ENCODE measurements at regions not wholly inside any gene's neighbourhood (a gene's known extent, or its start where the extent isn't known, plus 50 kb on each side); places are given as distances from the start of the nearest gene placed in this dataset.

DNA sequence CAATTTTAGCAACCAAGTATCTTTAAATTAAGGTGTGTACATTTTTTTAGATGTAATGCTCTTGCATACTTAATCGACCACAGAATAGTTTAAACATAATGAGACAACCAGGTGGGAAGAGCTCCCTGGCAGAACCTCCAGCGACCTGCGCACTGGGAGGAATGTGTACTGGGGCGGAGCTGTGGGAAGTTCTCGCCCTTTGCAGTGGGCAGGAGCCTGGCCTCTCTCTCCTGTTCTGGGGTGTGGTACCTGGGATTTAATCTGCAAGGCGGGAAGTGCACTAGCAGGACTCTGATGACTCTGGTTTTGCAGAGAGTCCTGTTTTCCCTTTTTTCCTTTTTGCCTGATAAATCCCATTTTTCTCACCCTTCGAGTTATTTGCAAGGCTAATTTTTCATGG lies 150.7 kb downstream of the SLC28A3 start:
- Histone ChIP-seq H3K27ac (ENCODE audit: low read length) (no peak overlapping the region), H3K27me3 (ENCODE audit: control insufficient read depth, insufficient read depth, low read length) (no peaks in the 10 kb centered on the region), H3K9me3 (ENCODE audit: control insufficient read depth, low read depth, low read length) (no peaks in the 10 kb centered on the region), H3K4me3 (ENCODE audit: low read length) (no peak overlapping the region), H3K9ac (ENCODE audit: low read length) (no peak overlapping the region), H3K36me3 (ENCODE audit: control insufficient read depth, low read depth, low read length) (no peaks in the 10 kb centered on the region), H3K4me1 (ENCODE audit: control insufficient read depth, low read depth, low read length) (no peaks in the 10 kb centered on the region)

DNA sequence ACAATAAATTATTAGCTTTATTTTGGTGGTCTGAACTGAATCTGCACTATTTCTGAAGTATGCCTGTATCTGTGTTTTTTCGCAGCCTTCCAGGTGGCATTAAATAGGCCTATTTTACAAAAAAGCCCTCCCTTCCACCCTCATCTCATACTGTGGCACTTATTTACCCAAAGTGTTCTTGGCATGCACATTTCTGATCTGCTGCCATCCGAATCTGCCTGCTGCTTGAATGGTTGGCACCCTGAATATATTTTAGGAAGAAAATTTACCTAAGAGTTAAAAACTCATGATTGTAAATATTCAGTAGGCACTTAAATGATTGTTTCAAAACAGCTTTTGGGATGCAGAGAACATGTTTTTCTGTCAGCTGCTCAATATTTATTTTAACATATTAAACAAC lies 150.1 kb downstream of the SLC28A3 start:
- Histone ChIP-seq H3K4me1 (ENCODE audit: control insufficient read depth, low read depth, low read length) (no peaks in the 10 kb centered on the region), H3K36me3 (ENCODE audit: control insufficient read depth, low read depth, low read length) (no peaks in the 10 kb centered on the region), H3K9me3 (ENCODE audit: control insufficient read depth, low read depth, low read length) (no peaks in the 10 kb centered on the region), H3K4me3 (ENCODE audit: low read length) (no peak overlapping the region), H3K9ac (ENCODE audit: low read length) (no peak overlapping the region), H3K27ac (ENCODE audit: low read length) (no peak overlapping the region), H3K27me3 (ENCODE audit: control insufficient read depth, insufficient read depth, low read length) (no peaks in the 10 kb centered on the region)

DNA sequence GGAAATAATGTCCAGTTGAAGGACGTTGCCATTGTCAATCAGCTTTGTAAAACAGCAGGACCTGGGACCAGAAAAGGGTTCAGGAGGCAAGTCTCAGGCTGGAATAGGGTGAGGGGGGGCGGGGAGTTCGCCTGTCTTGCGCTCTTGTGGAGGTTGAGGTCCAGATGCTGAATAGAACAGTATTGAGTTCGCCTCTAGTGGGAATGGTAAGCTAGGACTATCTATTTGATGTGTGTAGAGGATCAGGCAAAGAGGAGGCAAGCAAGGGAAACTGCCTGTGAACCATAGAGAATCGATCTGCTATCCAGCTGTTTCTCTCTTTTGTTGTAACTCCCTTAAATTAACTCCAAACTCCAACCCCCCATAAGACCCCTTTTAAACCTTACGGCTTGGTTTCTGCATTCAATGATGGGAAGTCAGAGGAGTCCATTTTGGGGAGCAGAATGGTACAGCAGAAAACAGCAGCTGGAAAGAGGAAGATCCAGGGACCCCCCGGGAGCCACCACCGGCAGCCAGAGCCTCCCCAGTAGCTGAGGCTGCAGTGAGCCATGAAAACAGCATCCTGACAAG lies 133.7 kb downstream of the SLC28A3 start:
- H3K36me3 ChIP-seq (ENCODE audit: control insufficient read depth, low read depth, low read length) = no peaks in the 10 kb centered on the region
- no peak overlapping the region for H3K27ac ChIP-seq (ENCODE audit: low read length)
- H3K9ac ChIP-seq (ENCODE audit: low read length) = no peak overlapping the region
- H3K4me3 ChIP-seq (ENCODE audit: low read length) = no peak overlapping the region
- no peaks in the 10 kb centered on the region for H3K4me1 ChIP-seq (ENCODE audit: control insufficient read depth, low read depth, low read length)
- H3K9me3 ChIP-seq (ENCODE audit: control insufficient read depth, low read depth, low read length) = no peaks in the 10 kb centered on the region
- no peaks in the 10 kb centered on the region for H3K27me3 ChIP-seq (ENCODE audit: control insufficient read depth, insufficient read depth, low read length)

DNA sequence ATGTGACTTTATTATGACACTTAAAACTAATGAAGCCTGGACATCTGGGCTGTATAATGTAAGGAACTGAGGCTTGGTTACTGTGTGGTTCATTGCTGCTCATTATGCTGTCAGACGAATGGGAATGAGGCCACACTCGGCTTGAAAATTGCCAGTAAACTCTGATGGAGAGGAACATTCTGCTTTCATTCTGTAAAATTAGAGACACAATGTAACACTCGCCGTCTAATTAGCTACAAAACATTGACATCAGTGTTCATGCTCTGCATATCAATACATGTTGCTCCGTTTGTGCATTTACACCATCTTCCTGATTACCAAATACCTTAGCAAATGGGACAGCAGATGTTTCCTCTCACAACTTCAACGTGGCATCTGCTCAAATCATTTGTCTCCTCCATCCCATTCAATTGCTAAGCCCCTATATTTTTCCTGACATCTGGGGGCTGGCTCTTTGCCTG lies 133.0 kb downstream of the SLC28A3 start:
- H3K27ac ChIP-seq (ENCODE audit: low read length) = no peak overlapping the region
- H3K4me1 ChIP-seq (ENCODE audit: control insufficient read depth, low read depth, low read length) = no peaks in the 10 kb centered on the region
- no peaks in the 10 kb centered on the region for H3K36me3 ChIP-seq (ENCODE audit: control insufficient read depth, low read depth, low read length)
- H3K27me3 ChIP-seq (ENCODE audit: control insufficient read depth, insufficient read depth, low read length) = no peaks in the 10 kb centered on the region
- H3K9me3 ChIP-seq (ENCODE audit: control insufficient read depth, low read depth, low read length) = no peaks in the 10 kb centered on the region
- H3K4me3 ChIP-seq (ENCODE audit: low read length) = no peak overlapping the region
- no peak overlapping the region for H3K9ac ChIP-seq (ENCODE audit: low read length)

DNA sequence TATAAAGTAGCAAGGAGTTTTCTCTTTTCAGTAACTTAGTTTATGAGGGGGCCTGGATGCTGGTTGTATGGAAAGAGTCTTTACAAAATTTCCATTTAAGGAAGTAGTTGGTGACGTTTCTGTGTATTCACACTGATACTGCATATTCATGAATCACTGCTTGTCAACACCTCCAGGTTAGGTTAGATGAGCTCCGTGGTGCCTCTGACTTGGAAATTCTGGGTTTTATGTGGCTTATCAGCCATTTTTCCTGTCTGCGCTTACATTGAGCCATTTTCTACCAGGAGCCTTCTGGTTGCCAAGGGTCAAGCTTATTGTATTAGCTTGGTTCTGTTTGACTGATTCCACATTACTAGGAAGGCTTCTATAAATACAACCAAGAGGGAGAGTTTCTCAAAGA lies 128.3 kb downstream of the SLC28A3 start:
- Histone ChIP-seq H3K27ac (ENCODE audit: low read length) (no peak overlapping the region), H3K27me3 (ENCODE audit: control insufficient read depth, insufficient read depth, low read length) (no peaks in the 10 kb centered on the region), H3K36me3 (ENCODE audit: control insufficient read depth, low read depth, low read length) (no peaks in the 10 kb centered on the region), H3K9me3 (ENCODE audit: control insufficient read depth, low read depth, low read length) (no peaks in the 10 kb centered on the region), H3K4me3 (ENCODE audit: low read length) (no peak overlapping the region), H3K9ac (ENCODE audit: low read length) (no peak overlapping the region), H3K4me1 (ENCODE audit: control insufficient read depth, low read depth, low read length) (no peaks in the 10 kb centered on the region)

DNA sequence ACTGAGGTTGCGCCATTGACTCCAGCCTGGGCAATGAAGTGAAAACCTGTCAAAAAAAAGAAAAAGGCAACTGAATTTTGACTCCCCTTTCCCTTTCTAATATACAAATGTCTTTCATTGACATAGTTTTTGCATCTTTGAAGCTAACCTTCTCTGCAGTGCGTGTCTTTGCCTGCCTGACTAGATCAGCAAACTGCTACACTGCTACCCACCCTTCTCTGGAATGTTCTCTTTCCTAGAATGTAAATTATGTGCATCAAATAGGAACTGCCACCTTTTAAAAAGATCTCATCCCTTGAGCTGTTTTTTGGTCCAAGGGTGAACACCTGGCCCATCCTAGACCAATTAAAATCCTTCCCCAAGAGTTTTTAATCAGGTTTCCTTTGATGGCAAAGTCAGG lies 127.6 kb downstream of the SLC28A3 start:
- Histone ChIP-seq H3K9me3 (ENCODE audit: control insufficient read depth, low read depth, low read length) (no peaks in the 10 kb centered on the region), H3K27me3 (ENCODE audit: control insufficient read depth, insufficient read depth, low read length) (no peaks in the 10 kb centered on the region), H3K4me3 (ENCODE audit: low read length) (no peak overlapping the region), H3K27ac (ENCODE audit: low read length) (no peak overlapping the region), H3K36me3 (ENCODE audit: control insufficient read depth, low read depth, low read length) (no peaks in the 10 kb centered on the region), H3K9ac (ENCODE audit: low read length) (no peak overlapping the region), H3K4me1 (ENCODE audit: control insufficient read depth, low read depth, low read length) (no peaks in the 10 kb centered on the region)

DNA sequence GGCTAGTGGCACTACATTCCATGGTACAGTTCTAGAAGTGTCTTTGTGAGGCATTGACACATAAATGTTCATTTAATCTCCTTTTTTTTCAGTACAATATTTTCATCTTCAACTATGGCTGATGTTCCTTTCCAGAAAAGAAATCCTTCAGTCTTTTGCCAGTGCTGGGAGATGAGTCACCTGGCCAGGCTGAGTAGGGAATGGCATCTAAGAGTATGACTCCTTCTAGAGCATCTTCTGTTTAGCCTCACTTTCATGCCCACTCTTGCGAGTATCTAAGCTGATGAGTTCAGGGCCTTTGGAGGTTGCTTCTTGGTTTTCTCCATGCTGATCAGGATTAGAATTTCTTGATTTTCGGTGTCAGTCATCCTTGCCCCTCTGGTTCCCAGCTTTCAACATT lies 124.4 kb downstream of the SLC28A3 start:
- H3K27me3 ChIP-seq (ENCODE audit: control insufficient read depth, insufficient read depth, low read length) = no peaks in the 10 kb centered on the region
- H3K36me3 ChIP-seq (ENCODE audit: control insufficient read depth, low read depth, low read length) = no peaks in the 10 kb centered on the region
- no peaks in the 10 kb centered on the region for H3K4me1 ChIP-seq (ENCODE audit: control insufficient read depth, low read depth, low read length)
- no peaks in the 10 kb centered on the region for H3K9me3 ChIP-seq (ENCODE audit: control insufficient read depth, low read depth, low read length)
- H3K27ac ChIP-seq (ENCODE audit: low read length) = no peak overlapping the region
- no peak overlapping the region for H3K4me3 ChIP-seq (ENCODE audit: low read length)
- no peak overlapping the region for H3K9ac ChIP-seq (ENCODE audit: low read length)

DNA sequence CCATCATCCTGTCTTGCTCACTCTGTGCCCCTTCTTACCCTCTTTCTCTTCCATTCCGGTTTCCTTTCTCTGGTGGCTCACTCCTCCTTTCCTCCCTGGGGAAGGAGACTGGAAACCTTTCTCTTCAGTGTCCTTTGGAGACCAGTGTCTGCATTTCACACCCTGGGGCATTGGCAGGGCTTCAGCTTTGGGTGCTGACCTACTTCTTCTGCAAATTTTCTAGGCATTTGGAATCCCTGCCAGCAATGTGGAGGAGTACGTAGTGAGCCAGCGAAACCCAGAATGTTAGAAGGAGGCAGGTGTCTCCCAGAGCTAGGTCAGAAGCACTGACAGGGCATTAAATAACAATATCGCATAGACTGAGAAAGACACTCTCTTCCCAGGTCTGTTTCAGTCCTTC lies 122.2 kb downstream of the SLC28A3 start:
- Histone ChIP-seq H3K36me3 (ENCODE audit: control insufficient read depth, low read depth, low read length) (no peaks in the 10 kb centered on the region), H3K9me3 (ENCODE audit: control insufficient read depth, low read depth, low read length) (no peaks in the 10 kb centered on the region), H3K4me3 (ENCODE audit: low read length) (no peak overlapping the region), H3K9ac (ENCODE audit: low read length) (no peak overlapping the region), H3K27ac (ENCODE audit: low read length) (no peak overlapping the region), H3K4me1 (ENCODE audit: control insufficient read depth, low read depth, low read length) (no peaks in the 10 kb centered on the region), H3K27me3 (ENCODE audit: control insufficient read depth, insufficient read depth, low read length) (no peaks in the 10 kb centered on the region)

DNA sequence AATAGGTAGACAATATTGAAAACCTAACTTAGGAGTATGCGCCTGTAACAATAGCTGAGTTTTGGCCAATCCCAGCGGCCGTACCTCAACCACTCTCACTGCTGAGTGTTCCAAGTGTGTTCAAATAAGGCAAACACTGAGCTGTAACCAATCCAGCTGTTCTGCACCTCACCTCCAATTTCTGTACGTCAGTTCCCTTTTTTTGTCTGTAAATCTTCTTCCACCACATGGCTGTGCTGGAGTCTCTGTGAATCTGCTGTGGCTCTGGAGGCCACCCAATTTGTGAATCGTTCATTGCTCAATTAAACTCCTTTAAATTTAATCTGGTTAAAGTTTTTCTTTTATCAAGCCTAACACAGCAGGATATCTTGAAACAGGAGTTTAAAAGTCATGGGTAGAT lies 116.3 kb downstream of the SLC28A3 start:
- H3K27me3 ChIP-seq (ENCODE audit: control insufficient read depth, insufficient read depth, low read length) = no peaks in the 10 kb centered on the region
- no peak overlapping the region for H3K27ac ChIP-seq (ENCODE audit: low read length)
- H3K4me1 ChIP-seq (ENCODE audit: control insufficient read depth, low read depth, low read length) = peaks cover 12% of the 10 kb centered on the region
- no peak overlapping the region for H3K9ac ChIP-seq (ENCODE audit: low read length)
- no peak overlapping the region for H3K4me3 ChIP-seq (ENCODE audit: low read length)
- H3K9me3 ChIP-seq (ENCODE audit: control insufficient read depth, low read depth, low read length) = no peaks in the 10 kb centered on the region
- H3K36me3 ChIP-seq (ENCODE audit: control insufficient read depth, low read depth, low read length) = no peaks in the 10 kb centered on the region

Measured in iPS-18a (cell line).